Body of pancreas (tissue), 4 donors: ENCODE measurements at regions not wholly inside any gene's neighbourhood (a gene's known extent, or its start where the extent isn't known, plus 50 kb on each side); places are given as distances from the start of the nearest gene placed in this dataset.

Experiments used
- ATAC-seq: fragments of 150-250 bp; one replicate; pipeline ENCODE4 v1.9.1; 2016
- DNase-seq, 4 donors: peaks; one replicate each; pipeline ENCODE4 v3.0.0-alpha.2; 2019
- H3K27ac ChIP-seq, 4 donors: fragments of 200-600 bp; sonication (generic); 1 replicate in 3 of 4; 2 replicates in 1 of 4; pipeline versions ENCODE4 v1.5.1 to v1.6.1; 2016 to 2019; ENCODE audit warnings: mild to moderate bottlenecking in 1 of 4, mixed read lengths in 1 of 4, moderate library complexity in 1 of 4
- H3K27me3 ChIP-seq, 2 donors: fragments of 200-600 bp; sonication (generic); one replicate each; pipeline ENCODE4 v1.6.0; 2016; ENCODE audit warnings: mild to moderate bottlenecking in 1 of 2
- H3K36me3 ChIP-seq, 2 donors: fragments of 200-600 bp; sonication (generic); replicated peaks in 1 of 2; 2 replicates each; pipeline ENCODE4 v1.5.1; 2016; ENCODE audit warnings: low read depth in 2 of 2; ENCODE audit not compliant: insufficient read depth in 1 of 2
- H3K4me1 ChIP-seq: fragments of 200-600 bp; sonication (generic); one replicate; pipeline ENCODE4 v1.6.0; 2016
- H3K4me3 ChIP-seq, 2 donors: fragments of 200-600 bp; sonication (generic); 1 replicate in 1 of 2; 2 replicates in 1 of 2; pipeline ENCODE4 v1.5.1; 2016 to 2019
- H3K9me3 ChIP-seq, 3 donors: fragments of 200-600 bp; sonication (generic); 1 replicate in 2 of 3; 2 replicates in 1 of 3; pipeline ENCODE4 v1.5.1; 2016
- POLR2A ChIP-seq, 3 donors: fragments of 450-650 bp; IDR thresholded peaks; one replicate each; pipeline ENCODE4 v1.6.1; 2016; ENCODE audit warnings: antibody characterized with exemption in 3 of 3, mild to moderate bottlenecking in 2 of 3
- WGBS, 2 donors: methylation state at CpG; one replicate each; pipeline ENCODE4 v1.1.5; 2017; 5-methylcytosine and 5-hydroxymethylcytosine counted together
- intact Hi-C: fragments of 100-400 bp; cut with DNase I; formaldehyde crosslinking; loops from one replicate; pipeline ENCODE4 v1.15.1; 2023
- TF ChIP-seq, protein P1 (sequence below), 7 experiments: fragments of 450-650 bp in 4 of 7; fragments of 200-600 bp in 3 of 7; sonication (generic) in 3 of 7; IDR thresholded peaks; one replicate each; pipeline ENCODE4 v1.5.1; 2016 to 2019; ENCODE audit warnings: antibody characterized with exemption in 7 of 7

DNA sequence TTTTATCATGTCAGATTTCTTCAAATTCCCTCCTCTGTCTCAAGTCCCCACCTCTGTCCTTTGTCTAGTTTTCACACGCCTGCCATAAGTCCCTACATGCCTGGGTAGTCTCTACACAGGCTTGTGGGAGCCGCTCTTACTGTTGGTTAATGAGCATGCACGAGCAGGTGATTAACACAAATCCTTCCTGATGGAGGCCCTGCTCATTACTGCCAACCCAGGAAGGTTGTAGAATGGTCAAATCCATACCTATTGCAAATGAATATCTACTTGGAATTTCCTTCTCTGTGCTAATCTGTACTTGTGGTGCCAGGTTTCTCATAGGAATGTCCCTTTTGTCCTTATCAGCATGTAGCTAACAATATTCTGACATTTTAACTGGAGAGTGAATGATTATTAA is 208.4 kb upstream of the HDX start:
- ATAC-seq (no peak), DNase-seq (no peak)
- Histone ChIP-seq H3K36me3 (no peaks in the 10 kb centered on the region), H3K4me1 (no peaks in the 10 kb centered on the region), H3K27me3 (no peaks in the 10 kb centered on the region), H3K4me3 (no peak overlapping the region), H3K9me3 (no peaks in the 10 kb centered on the region), H3K27ac (no peak overlapping the region)
- TF ChIP-seq, protein P1, sequence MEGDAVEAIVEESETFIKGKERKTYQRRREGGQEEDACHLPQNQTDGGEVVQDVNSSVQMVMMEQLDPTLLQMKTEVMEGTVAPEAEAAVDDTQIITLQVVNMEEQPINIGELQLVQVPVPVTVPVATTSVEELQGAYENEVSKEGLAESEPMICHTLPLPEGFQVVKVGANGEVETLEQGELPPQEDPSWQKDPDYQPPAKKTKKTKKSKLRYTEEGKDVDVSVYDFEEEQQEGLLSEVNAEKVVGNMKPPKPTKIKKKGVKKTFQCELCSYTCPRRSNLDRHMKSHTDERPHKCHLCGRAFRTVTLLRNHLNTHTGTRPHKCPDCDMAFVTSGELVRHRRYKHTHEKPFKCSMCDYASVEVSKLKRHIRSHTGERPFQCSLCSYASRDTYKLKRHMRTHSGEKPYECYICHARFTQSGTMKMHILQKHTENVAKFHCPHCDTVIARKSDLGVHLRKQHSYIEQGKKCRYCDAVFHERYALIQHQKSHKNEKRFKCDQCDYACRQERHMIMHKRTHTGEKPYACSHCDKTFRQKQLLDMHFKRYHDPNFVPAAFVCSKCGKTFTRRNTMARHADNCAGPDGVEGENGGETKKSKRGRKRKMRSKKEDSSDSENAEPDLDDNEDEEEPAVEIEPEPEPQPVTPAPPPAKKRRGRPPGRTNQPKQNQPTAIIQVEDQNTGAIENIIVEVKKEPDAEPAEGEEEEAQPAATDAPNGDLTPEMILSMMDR (IDR thresholded peaks at IDR 0.05), result no peak
- no peak for TF ChIP-seq POLR2A (IDR thresholded peaks at IDR 0.05)
- WGBS, 2 donors, result 36 to 42% methylated on average over 3 of the region's 3 CpGs
- intact Hi-C loops, result no loop called here

DNA sequence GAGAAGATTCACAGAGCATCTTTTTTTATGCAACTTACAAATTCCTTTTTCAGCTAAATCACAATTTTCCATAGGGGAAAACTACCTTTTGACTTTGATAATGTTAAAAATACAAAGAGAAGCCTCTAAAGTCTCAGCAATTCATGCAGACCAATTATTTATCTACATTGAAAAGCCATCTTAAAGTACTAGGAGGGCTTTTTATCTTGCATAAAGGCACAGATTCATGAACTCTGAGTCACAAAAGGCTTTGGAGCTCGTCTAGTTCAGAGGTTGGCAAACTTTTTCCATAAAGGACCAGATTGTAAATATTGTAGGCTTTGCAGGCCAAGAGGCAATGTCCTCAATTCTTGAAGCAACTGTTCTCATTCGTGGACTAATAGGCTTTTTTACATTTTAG is 210.4 kb upstream of the HDX start:
- 39 to 43% methylated on average over 2 of the region's 2 CpGs for WGBS, 2 donors
- H3K27ac ChIP-seq, result no peak overlapping the region
- H3K9me3 ChIP-seq, result no peaks in the 10 kb centered on the region
- H3K4me3 ChIP-seq, result no peak overlapping the region
- intact Hi-C loops, result no loop called here
- no peak for DNase-seq
- ATAC-seq, result no peak
- no peaks in the 10 kb centered on the region for H3K4me1 ChIP-seq
- TF ChIP-seq, protein P1 (IDR thresholded peaks at IDR 0.05), result no peak
- TF ChIP-seq POLR2A (IDR thresholded peaks at IDR 0.05), result no peak
- H3K27me3 ChIP-seq, result no peaks in the 10 kb centered on the region
- H3K36me3 ChIP-seq, result no peaks in the 10 kb centered on the region

DNA sequence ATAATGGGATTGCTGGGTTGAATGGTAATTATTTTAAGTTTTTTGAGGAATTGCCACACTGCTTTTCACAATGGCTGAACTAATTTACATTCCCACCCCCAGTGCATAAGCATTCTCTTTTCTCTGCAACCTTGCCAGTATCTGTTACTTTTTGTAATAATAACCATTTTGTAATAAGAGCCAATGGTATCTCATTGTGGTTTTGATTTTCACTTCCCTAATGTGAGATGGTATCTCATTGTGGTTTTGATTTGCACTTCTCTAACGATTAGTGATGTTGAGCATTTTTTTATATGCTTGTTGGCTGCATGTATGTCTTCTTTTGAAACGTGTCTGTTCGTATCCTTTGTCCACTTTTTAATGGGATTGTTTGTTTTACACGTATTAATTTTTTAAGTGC is 213.1 kb upstream of the HDX start:
- Histone ChIP-seq H3K27me3 (no peaks in the 10 kb centered on the region), H3K9me3 (no peaks in the 10 kb centered on the region), H3K4me3 (no peak overlapping the region), H3K27ac (no peak overlapping the region), H3K4me1 (no peaks in the 10 kb centered on the region), H3K36me3 (no peaks in the 10 kb centered on the region)
- 28 to 53% methylated on average over 4 of the region's 4 CpGs for WGBS, 2 donors
- DNase-seq (no peak), ATAC-seq (no peak)
- TF ChIP-seq POLR2A (IDR thresholded peaks at IDR 0.05), result no peak
- TF ChIP-seq, protein P1 (IDR thresholded peaks at IDR 0.05), result no peak
- intact Hi-C loops, result no loop called here

DNA sequence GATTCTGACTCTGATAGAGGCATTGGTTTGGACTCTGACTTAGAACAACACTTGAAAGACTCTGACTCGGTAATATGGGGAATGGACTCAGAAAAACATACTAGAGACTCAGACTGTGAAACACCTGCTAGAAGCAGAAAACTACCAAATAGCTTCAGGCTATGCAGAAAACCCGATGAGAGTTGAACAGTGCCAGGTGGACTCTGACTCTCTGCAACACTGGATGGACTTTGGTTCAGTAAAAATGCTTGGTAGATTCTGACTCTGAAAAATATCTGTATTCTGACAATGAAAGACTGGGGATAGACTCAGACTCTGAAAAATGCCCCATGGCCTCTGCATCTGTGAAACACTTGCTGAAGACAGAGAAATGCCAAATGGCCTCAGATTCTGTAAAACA is 215.1 kb upstream of the HDX start:
- intact Hi-C loops, result no loop called here
- no peak for TF ChIP-seq POLR2A (IDR thresholded peaks at IDR 0.05)
- TF ChIP-seq, protein P1 (IDR thresholded peaks at IDR 0.05), result no peak
- WGBS, 2 donors, result 51 to 63% methylated on average over 2 of the region's 2 CpGs
- no peaks in the 10 kb centered on the region for H3K9me3 ChIP-seq
- no peaks in the 10 kb centered on the region for H3K36me3 ChIP-seq
- DNase-seq (no peak), ATAC-seq (no peak)
- no peak overlapping the region for H3K4me3 ChIP-seq
- H3K27me3 ChIP-seq, result no peaks in the 10 kb centered on the region
- no peaks in the 10 kb centered on the region for H3K4me1 ChIP-seq
- H3K27ac ChIP-seq, result no peak overlapping the region

DNA sequence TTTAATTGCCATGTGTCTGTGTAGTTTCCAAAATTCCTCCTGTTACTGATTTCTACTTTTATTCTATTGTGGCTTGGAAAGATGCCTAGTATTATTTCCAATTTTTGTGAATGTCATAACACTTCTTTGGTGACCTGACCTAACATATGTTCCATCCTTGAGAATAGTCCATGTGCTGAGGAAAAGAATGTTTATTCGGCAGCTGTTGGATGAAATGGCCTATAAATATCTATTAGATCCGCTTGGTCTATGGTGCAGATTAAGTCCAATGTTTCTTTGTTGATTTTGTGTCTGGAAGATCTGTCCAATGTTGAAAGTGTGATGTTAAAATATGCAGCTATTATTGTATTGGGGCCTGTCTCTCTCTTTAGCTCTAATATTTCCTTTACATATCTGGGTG is 219.2 kb upstream of the HDX start:
- Histone ChIP-seq H3K9me3 (no peaks in the 10 kb centered on the region), H3K4me1 (no peaks in the 10 kb centered on the region), H3K36me3 (no peaks in the 10 kb centered on the region), H3K27me3 (no peaks in the 10 kb centered on the region), H3K27ac (no peak overlapping the region), H3K4me3 (no peak overlapping the region)
- TF ChIP-seq, protein P1 (IDR thresholded peaks at IDR 0.05), result no peak
- TF ChIP-seq POLR2A (IDR thresholded peaks at IDR 0.05), result no peak
- DNase-seq (no peak), ATAC-seq (no peak)
- intact Hi-C loops, result no loop called here
- 38 to 70% methylated on average over 2 of the region's 2 CpGs for WGBS, 2 donors
